A549 (cell line): ENCODE measurements at regions not wholly inside any gene's neighbourhood (a gene's known extent, or its start where the extent isn't known, plus 50 kb on each side); places are given as distances from the start of the nearest gene placed in this dataset.

ENCODE experiments used
- CHD2 ChIP-seq: fragments of 150-350 bp; IDR thresholded peaks from 2 replicates; pipeline ENCODE4 v1.6.1; 2014; ENCODE audit warnings: low read length; ENCODE audit not compliant: partially characterized antibody
- CTCF ChIP-seq: fragments of >200 bp; sonication (Bioruptor Twin); formaldehyde crosslinking; IDR thresholded peaks from 3 replicates; pipeline ENCODE4 v1.5.1; 2016
- EP300 ChIP-seq, 2 experiments: fragments of >200 bp; sonication (Bioruptor Twin); formaldehyde crosslinking; IDR thresholded peaks; 2 replicates in 1 of 2; 3 replicates in 1 of 2; pipeline ENCODE4 v1.6.1; 2016 to 2017
- KDM1A ChIP-seq: fragments of 200-600 bp; sonication (generic); IDR thresholded peaks from 2 replicates; pipeline ENCODE4 v1.6.1; 2016; ENCODE audit warnings: low read depth, mild to moderate bottlenecking
- POLR2A ChIP-seq: IDR thresholded peaks from 2 replicates; pipeline ENCODE4 v1.6.1; 2012; ENCODE audit warnings: mild to moderate bottlenecking, low read length
- RAD21 ChIP-seq, 2 experiments: fragments of >200 bp in 1 of 2; sonication (Bioruptor Twin) in 1 of 2; formaldehyde crosslinking in 1 of 2; IDR thresholded peaks in 1 of 2; conservative IDR thresholded peaks in 1 of 2; 2 replicates in 1 of 2; 3 replicates in 1 of 2; pipeline ENCODE4 v1.6.1; 2012 to 2018; ENCODE audit warnings: inconsistent platforms in 1 of 2
- REST ChIP-seq: fragments of 200-600 bp; sonication (generic); IDR thresholded peaks from 2 replicates; pipeline ENCODE4 v1.6.1; 2016; ENCODE audit warnings: antibody characterized with exemption, mild to moderate bottlenecking, moderate library complexity
- ZC3H11A ChIP-seq: fragments of 450-650 bp; IDR thresholded peaks from 2 replicates; pipeline ENCODE4 v1.6.1; 2014; ENCODE audit warnings: antibody characterized with exemption, mild to moderate bottlenecking
- TF ChIP-seq, protein P1 (sequence below): fragments of 150-350 bp; IDR thresholded peaks from 2 replicates; pipeline ENCODE4 v1.6.1; 2014; ENCODE audit warnings: low read depth, mild to moderate bottlenecking, low read length

GRCh38 chr1:5617179-5617520 is 375.1 kb downstream of the NPHP4 start:
- TF ChIP-seq REST (no peak), POLR2A (no peak), CTCF (no peak), RAD21 (conservative IDR thresholded peaks at IDR 0.05 in 1 of 2, IDR thresholded peaks at IDR 0.05 in 1 of 2) (no peak), ZC3H11A (no peak), CHD2 (no peak), KDM1A (no peak), EP300 (IDR thresholded peaks at IDR 0.05) (no peak)
- TF ChIP-seq, protein P1, sequence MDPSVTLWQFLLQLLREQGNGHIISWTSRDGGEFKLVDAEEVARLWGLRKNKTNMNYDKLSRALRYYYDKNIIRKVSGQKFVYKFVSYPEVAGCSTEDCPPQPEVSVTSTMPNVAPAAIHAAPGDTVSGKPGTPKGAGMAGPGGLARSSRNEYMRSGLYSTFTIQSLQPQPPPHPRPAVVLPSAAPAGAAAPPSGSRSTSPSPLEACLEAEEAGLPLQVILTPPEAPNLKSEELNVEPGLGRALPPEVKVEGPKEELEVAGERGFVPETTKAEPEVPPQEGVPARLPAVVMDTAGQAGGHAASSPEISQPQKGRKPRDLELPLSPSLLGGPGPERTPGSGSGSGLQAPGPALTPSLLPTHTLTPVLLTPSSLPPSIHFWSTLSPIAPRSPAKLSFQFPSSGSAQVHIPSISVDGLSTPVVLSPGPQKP = no peak
